Stimulated activated CD8-positive, alpha-beta memory T cell treated with anti-CD3 and anti-CD28 coated beads, Interleukin-15, amount 100 ng/mL, for 24 hours (primary cell): ENCODE measurements at regions not wholly inside any gene's neighbourhood (a gene's known extent, or its start where the extent isn't known, plus 50 kb on each side); places are given as distances from the start of the nearest gene placed in this dataset.

Experiments
- DNase-seq: peaks from one replicate; pipeline ENCODE4 v3.0.0-alpha.2; 2020; ENCODE audit warnings: low read depth

DNA sequence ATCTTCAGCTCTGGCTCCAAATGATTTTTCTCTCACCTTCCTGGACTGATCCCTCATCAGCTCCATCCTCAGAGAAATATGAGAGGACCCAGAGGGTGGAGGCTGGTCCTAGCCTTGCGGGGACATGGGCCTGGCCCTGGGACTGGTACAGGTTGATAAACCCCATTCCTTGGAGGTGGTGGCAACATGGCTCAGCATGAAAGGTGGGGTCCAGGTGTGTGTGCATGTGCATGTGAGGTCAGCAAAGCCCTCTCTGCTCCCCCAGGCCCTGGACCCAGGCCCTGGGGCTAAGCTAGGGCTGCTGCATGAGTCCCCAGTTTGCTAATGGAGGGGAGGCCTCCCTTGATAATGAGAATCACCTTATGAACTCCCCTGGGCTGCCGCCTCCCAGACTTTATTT is 363.1 kb downstream of the MATN1 start:
- DNase-seq, result no peak

DNA sequence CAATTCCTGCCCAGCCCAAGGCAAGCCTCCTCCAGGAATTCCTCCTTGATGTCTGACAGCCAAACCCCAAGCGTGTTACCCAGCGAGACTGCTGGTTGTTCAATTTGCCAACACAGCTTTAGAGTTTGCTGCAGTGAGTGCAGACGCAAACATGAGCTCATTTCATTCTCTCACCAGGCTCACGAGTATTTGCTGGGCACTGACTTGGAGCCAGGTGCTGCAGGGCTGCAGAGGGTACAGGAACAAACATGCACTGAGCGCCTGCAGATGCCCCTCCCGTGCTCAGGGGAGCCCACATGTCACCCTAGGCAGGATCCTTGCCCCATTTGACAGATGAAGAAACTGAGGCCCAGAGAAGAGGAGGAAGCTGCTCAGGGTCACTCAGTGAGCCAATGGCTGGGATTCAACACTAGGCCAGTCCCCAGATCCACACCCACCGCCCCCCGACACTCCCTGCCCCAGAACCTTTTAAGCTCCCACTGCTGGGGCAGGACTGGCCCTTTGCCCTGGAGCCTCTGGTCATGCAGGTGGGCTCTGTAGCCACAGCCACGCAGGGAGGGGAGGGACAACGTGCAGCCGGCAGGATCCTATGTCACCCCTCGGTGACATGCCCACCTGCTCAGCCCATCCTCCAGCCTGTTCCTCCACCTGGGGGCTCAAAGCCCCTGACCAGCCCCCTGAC is 363.7 kb downstream of the MATN1 start:
- no peak for DNase-seq

DNA sequence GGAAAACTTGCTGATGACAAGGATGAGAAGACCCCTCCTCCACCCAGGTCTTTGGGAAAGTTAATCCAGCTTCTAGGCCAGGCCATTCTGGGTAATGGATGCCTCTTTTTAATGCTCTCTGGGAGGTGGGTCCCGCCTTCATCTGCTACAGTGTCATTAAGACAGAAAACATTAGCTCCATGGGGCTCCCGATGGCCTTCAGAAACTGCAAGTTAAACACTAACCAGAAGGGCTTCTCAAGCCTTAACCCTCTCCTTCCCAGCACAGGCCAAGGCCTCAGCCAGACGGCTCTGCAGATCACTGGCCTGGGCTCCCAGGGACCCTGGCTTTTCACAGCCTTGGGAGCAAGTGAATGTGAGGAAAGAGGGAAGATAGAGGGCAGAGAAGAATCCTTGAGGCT is 364.9 kb downstream of the MATN1 start:
- no peak for DNase-seq

DNA sequence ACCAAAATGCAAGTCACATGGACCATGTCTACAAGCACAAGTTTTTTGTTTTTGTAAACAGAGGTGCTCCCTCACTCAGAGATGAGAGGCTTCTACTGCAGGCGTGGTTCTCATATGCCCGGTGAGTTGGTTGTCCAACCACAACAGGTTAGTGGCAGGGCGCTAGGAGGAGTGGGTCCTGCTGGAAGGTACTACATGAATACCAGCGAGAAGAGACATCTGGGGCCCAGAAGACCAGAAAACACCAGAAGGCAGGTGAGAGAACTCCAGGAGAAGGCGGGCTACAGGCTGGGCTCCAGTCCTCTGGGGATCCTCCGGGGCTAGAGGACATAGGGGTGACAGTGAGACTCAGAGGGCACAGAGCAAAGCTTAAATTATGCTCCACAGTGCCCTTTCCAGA is 366.5 kb downstream of the MATN1 start:
- no peak for DNase-seq

DNA sequence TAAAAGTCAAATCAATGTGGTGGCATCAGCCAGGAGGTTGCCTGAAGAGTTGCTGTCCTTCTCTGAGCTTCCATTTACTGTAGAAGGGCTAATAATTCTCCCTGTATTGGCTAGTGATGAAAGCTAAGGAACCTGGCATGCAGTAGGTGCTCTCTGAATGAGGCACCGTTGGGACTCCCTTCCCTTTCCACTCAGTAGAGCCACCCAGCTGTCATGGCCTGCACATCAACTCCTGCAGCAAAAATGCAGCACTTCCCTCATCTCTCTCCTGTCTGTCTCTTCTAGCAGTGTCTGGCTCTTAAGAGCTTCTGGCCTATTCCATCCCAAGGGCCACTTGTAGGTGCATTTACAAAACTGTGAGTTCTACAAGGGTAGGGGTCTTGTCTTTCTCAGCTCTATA is 369.0 kb downstream of the MATN1 start:
- no peak for DNase-seq

DNA sequence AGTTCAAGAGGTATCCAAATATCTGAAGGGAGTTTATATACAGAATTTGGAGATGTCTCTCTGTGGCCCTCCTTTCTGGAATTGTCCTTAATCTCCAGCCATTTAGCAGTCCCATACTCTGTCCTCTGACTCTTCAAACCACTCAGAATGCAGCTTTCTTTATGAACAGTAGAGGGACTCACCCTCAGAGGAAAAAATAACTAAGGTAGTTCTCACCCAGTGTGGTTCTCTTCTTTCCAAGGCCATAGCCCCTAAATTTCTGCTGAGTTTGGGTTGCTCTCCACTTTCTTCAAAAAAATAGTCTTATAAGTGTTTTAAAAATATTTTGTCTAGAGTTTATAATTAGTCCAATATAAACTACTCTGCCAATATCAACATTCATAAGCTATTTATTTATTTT is 369.7 kb downstream of the MATN1 start:
- no peak for DNase-seq

DNA sequence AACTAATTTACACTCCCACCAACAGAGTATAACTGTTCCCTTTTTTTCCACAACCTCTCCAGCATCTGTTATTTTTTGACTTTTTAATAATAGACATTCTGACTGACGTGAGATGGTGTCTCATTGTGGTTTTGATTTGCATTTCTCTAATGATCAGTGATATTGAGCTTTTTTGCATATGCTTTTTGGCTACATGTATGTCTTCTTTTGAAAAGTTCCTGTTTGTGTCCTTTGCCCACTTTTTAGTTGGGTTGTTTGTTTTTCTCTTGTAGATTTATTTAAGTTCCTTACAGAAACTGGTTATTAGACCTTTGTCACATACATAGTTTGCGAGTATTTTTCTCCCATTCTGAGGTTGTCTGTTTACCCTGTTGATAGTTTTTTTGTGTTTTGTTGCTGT is 375.2 kb downstream of the MATN1 start:
- no peak for DNase-seq

DNA sequence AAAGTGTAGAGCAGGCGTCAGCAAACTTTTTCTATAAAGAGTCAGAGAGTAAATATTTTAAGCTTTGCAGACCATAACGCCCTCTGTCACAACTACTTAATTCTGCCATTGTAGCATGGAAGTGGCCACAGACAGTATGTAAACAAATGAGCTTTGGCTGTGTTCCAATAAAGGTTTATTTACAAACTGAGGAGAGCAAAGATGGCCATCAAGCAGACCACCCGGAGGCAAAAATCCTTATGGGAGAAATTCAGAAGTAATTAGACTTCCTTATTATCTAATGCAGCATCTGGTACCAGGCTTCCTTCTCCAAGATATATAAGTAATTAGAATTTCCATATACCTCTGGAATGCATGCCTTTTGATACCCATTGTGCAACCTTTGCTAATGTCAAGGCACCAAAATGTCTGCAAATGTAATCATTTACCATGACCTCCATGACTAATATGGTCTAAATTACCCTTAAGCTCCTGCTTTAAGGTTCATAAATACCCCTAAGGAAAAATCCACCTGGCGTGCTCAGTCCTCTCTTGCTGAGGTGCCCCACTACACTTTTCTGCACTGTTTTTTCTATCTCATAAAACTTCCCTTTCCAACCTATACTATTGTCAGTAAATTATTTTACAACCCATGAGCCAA is 377.8 kb downstream of the MATN1 start:
- no peak for DNase-seq

DNA sequence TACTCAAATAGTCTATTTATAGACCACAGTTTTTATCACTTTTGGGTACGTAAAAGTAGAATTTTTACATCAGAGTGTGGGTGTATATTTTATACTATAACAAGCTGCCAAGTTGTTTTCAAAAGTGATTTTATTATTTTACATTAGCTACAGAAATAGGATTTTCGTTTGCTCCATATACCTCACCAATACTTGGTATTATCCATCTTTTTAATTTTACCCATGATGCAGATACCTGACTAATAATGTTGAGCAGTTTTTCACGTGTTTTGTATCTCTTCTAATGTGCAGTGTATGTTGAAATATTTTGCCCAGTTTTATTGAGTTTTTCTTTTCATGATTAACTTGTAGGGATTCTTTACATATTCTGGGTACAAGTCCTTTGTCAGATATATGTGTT is 379.8 kb downstream of the MATN1 start:
- DNase-seq, result no peak

DNA sequence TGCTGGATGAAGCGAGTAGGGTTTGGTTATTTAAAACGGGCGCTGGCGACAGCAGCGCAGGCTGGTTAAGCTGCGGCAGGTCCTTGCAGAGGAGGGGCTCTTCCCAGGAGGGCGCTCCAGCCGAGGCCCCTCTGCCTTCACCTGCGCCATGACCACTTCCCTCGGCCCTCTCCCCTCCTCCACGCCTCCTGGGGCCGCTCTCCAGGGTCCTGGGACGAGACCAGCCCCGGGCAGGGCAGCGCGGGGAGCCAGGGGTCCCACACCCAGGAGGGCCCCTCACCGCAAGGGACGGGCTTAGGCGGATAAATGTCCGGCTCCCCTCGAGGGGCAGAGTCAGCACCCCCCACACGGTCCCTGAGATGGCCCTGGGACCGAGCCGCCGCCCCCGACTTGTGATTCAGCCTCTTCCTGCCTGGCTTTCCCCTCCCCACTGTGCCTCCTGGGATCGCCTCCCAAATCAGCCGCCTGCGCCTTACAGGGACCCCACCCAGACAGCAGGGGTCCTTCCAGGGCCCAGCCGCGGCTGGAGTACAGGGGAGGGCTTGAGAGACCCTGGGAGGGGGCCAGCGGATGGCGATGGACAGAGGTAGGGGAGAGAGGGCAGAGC is 380.7 kb downstream of the MATN1 start:
- no peak for DNase-seq

DNA sequence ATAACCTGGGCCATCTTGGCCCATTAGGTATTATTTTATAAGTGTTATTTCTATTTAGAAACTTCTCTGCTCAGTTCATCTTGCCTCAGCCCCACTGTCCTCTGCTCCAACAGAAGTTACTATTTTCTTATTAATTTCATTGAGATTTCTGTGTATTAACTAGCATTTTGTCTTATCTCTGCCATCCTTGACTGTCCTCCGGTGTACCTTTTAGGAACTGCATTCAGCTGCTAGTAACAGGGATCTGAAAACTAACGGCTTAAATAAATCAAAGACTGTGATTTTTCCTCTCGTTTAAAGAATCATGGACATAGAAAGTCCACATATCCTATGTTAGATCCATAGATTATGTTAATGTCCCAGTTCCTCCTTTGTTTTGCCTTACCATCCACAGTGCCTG is 382.5 kb downstream of the MATN1 start:
- no peak for DNase-seq

DNA sequence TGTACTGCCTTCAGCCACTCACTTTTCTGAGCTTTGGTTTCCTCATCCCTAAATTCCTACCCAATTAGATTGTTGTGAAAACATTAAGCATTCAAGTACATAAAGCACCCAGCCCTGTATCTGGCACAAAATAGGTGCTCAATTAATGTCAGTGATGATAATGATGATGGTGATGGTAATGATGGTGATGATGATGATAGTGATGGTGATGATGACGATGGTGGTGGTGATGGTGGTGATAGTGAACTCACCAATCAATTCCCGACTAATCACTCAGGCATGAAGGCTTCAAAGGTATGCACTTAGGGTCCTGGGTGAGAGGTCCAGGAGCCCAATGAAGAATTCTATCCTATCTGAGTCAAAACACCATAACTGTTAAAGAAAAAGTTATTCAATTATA is 383.5 kb downstream of the MATN1 start:
- DNase-seq, result no peak

DNA sequence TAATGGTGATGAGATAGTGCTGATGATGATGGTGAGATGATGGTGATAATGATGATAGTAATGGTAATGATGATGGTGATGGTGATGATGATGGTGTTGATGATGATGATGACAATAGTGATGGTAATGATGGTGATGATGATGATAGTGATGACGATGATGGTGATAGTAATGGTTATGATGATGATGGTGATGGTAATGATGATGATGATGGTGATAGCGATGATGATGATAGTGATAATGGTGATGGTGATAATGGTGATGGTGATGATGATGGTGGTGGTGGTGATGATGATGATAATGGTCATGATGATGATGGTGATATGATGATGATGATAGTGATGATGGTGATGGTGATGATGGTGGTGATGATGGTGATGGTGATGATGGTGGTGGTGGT is 384.6 kb downstream of the MATN1 start:
- DNase-seq, result no peak

DNA sequence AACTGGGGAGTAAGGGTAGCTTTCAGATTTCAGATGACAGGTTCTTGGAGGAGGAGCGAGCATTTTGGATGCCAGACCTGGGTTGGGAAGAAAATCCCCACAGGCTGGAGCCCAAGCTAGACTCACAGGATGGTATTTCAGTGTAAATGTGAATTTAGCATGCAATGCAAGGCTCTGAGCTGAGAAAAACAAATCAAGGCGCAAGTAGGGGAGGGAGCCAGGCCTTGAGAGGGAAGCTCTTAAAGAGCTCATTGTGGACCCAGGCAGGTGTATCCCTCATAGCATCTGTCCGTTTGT is 386.1 kb downstream of the MATN1 start:
- no peak for DNase-seq

DNA sequence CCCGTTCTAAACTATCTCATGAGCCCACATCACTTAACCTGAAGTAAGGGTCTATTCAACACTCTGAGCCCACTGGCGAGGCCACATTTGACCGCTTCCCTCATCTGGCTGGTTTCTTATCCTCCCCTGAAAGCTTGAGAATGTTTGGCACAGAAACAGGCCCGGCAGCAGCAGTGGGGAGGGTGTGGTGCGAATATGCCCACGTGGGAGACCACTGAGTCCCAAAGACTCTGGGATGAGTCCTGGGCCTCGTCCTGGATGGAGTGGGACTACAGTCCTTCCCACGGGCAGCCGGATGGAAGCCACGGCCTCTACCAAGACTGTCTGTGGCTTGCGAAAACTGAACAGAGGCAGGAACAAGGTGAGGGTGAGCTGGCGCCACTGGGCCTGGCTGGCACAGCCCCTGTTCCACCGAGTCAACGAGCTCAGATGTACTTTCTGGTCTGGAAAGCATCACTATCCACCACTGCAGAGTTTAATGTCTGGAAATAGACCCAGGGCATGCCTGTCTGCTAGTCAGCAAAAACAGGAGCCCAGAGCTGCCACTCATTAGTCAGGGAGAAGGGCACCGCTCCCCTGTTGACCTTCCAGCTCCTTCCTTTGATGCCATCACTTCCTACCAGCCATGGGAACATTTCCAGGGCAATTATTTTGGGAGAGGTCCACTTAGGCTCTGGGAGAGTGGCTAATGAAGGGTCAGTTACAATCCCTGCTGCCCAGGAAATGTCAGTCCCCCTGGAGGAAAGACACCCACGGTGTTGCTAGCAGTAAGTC is 386.6 kb downstream of the MATN1 start:
- no peak for DNase-seq

DNA sequence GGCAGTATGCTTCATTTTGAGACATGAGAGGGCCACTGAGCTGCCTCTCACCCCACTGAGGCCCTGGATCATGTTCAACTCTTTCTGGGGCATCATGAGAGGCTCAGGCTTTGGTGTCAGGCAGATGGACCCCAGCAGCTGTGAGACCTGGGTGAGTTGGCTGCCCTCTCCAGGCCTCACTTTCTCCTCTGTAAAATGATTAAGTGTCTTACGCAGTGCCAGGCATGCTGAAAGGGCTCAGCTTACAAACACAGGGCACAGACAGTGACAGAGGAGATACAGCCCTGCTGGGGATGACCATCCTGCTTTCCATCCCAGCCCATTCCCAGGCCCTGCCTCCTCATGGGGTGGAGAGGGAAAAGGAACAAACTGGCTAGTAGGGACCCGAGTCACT is 387.4 kb downstream of the MATN1 start:
- no peak for DNase-seq

DNA sequence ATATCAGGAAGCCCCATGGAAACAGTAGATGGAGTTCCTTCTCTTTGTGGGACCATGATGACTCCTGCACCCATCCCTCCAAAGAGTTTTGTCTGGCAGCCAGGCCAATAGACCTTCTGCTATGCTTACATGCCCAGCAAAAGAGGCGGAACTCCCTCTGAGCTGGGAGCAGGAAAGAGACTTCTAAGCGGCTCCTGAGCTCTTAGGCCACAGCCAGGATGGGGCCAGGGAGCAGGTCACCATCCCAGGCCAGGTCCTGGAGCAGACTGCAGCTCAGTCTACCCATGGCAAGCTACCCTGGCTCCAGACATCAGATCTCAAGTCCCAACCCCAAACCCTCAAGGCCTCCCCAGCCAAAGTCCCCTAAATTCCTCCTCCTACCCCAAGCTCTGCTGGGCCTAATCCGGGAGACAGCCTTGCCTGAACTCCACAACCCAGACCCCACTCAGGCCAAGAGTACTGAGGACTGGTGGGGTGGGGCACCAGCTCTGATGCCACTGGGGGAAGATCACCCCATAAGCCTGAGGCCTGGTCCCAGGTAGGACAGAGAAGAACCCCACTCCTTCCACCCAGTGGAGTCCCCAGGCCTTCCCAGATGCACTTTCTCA is 387.9 kb downstream of the MATN1 start:
- no peak for DNase-seq

DNA sequence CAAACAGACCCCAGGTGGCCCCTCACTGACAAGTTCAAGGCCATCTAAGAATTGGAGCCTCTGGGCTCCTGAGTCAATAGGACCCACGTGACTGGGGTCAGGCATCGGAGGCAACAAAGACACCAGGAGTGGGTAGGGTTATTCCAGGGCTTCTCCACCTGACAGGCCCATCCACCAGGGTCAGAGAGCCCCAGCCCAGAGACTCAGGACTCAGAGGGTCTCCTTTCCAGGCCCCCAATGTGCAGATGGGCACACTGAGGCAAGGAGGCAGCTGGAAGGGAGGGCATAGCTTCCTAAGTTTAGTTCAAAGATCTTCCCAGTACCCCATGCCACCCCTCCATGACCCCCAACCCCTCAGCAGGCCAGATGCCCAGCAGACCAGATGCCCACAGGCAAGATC is 388.6 kb downstream of the MATN1 start:
- no peak for DNase-seq

DNA sequence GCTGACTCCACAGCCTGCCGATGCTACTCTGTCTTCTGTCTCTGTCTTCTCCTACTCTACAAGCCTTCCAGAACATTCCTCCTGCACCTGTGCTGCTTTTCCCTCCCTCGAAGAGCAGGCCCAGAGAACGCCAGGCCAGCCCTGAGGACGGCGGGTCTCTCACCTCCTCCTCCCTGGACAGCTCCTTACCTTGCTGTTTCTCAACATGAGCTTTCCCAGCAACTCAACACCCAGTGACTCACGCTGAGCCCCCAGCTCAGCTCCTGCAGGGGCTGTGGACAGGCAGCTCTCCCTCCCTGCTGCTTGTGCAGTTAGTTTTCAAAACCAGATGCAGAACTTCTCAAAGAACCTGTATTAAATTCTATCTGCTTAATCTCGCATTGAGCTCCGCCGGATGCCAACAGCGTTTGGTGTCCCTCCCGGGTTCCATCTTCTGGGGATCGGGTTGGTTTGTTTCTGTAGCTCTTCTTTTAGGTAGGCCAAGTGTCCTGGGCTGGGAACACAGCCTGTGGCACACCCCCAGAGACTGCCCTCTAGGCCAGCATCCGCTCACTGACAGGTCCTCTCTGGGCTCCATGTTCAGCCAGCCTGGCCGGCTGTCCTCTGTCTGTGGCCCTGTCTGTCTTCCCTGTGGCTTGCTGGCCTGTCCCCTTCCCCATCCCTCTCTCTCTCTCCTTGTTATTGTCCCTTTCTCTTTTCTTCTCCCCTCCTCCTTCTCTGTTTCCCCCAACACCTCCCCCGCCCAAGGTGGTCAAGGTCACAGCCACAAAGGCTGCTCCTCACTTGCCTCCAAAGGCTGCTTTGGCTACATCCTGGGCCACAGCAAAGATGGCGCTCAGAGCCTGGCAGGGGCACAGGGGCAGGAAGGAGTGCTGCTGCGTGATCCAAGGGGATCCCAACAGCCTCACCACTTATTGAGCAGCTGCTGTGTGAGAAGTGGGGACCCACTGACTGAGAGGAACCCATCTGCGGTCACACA is 391.0 kb downstream of the MATN1 start:
- DNase-seq, result no peak

DNA sequence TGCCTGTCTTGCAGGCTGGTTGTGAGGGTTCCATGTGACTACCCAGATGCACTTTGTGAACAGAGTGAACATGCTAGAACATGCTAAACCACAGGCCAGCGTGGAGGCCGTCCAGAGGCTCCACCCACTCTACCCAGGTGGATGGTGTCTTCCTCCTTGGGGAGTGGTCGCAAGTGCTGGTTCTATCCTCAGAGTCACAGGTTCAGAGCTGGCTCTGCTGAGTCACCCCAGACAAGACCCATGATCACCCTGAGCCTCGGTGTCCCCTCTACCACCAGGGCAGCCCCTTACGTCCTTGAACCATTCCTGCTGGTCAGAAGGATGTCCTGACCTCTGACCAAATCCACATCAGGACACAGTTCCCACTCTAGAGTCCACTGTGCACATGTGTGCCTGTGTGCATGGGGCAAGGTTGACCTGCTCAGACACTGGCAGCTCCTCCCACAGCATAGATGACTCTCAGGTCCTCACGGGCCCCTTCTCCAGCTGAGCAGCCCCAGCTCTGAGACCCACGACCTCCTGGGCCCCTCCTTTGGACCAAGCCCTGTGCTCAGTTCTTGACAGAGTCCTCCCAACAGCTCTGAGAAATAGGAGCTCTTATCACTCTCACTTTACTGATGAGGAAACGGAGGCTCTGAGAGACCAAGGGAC is 391.8 kb downstream of the MATN1 start:
- DNase-seq, result no peak

DNA sequence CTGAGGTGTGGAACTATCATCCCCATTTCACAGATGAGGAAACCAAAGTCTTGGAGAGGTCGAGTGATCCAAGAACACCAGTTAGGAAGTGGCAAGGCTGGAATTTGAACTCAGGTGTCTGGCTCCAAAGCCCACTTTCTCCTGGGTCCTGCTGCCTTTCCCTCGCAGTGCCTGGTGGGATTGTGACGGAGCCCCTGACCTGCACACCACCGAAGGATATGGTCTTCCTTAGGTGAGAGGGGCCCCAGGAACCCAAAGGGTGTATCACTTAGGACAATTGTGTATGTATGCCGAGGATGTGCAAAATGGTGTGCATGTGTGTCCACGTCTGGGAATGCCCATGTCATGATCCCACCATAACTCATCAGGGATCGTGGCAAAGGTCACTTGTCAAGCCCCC is 392.7 kb downstream of the MATN1 start:
- no peak for DNase-seq
